ENCODE measurements at regions not wholly inside any gene's neighbourhood (a gene's known extent, or its start where the extent isn't known, plus 50 kb on each side); places are given as distances from the start of the nearest gene placed in this dataset.

DNA sequence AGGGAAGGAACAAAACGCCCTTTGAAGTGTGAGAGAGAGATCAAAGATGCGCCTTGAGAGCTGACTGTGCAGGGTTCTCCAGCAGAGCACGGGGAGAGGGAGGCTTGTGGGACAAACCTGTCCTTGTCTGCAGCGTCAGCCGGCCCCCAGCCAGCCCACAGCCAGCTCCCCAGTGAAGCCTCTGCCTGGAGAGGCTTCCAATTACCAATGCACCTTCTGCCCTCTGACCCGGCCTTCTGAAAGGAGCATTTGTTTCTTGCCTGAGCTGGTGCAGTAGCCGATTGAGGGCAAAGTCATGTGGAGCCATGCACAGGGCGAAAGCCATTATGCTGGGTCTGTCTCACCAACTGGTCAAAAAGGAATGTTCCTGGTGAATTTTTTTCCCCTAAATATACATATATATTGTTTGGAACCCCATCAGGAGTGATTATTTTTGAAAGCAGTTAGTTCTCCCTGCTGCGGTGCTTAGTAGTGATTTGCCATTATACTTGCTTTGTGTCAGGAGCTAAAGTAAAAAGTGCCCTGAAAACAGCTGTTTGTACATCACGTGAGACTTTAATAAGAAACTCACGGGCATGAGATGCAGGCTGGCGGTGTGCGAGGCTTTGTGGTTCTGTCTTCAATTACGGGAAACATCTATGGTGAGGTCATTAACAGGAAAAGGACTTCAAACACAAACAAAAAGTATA is 268.6 kb downstream of the KLF6 start:
- no peak for TF ChIP-seq CTCF (IDR thresholded peaks at IDR 0.05; ENCODE audit: low read depth, low read length)
- no peak for TF ChIP-seq POLR2A (IDR thresholded peaks at IDR 0.05; ENCODE audit: extremely low read depth, insufficient read length)
